Activated CD8-positive, alpha-beta memory T cell treated with anti-CD3 and anti-CD28 coated beads, Interleukin-2, amount 50 U/mL, for 1 hour (primary cell): ENCODE measurements at regions not wholly inside any gene's neighbourhood (a gene's known extent, or its start where the extent isn't known, plus 50 kb on each side); places are given as distances from the start of the nearest gene placed in this dataset.
"Not testable (repeated sequence)": the region's sequence is repeated elsewhere in the genome, so short reads cannot be mapped to it uniquely, and the experiment has no call there.

ENCODE experiments used
- DNase-seq: peaks from one replicate; pipeline ENCODE4 v3.0.0-alpha.2; 2020; ENCODE audit errors: extremely low read depth

DNA sequence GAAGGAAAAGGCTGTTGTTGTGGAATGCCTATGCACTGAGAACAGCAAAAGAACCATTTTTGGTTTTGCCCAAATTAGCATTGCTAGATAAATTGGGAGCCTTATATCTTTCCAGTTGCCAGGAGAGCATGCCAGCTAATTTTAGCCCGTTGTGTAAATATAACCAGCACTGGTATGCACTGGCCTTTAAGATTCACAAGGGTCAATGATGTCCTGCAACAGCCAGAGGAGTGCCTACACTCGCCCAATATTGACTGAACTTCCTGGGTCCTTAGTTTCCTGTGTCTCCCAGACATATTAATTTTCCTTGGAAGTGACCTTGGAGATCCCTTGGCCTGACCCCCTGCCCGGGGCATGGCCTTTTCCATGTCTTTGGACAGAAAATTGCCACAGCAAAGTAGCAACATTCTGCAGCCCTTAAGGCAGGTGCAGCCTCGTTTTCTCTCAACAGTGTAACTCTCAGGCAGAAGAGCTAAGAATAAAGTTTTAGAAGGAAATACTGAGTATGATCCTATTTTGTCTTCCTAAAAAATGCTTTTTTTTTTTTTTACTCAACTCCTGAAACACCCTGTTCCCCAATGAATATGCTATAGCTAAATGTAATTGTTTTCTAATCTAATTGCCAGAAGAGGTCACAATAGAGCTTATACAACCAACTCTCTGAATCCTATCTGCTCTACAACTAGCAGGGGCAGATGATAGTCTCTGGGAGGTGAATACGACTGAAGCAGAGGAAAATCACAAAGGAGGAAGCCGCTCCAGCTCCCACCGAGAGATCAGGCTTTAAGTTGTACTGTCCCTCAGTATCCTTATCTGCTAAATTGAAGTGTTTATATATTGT, 131.9 kb upstream of the PCGF5 start:
- DNase-seq: no peak

DNA sequence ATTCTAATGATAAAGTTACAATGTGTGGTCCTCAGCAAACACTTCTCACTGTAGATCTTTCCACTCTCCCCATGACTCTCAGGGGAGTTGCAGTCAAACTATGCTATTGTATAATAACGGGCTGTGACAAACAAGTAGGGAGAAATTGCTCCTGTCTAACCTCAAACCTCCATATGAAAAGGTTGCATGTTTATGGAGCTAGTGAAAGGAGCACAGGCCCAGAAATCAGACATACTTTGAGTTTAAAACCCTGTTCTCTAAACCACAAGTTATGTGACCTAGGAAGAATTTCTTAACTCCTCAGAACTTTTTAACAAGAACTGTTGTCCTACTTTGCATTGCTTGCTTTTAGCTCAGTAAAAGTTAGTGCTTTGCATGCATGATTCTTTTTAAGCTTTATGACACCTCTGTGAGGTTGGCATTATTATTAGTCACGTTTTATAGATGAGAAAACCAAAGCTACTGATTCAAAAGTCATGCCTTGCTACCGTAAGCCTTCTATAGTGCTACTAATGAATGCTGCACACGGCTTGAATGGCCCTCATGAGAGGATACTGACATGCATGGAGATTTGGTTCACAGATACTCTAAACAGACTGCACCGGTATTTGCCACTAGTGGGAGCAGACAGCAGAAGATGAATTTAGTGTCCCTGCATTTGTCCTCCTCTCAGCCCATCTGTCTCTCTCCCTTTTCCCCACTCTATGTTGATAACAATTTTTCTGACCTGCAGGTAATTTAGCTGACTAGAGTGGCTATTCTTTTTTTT, 129.5 kb upstream of the PCGF5 start:
- no peak for DNase-seq

DNA sequence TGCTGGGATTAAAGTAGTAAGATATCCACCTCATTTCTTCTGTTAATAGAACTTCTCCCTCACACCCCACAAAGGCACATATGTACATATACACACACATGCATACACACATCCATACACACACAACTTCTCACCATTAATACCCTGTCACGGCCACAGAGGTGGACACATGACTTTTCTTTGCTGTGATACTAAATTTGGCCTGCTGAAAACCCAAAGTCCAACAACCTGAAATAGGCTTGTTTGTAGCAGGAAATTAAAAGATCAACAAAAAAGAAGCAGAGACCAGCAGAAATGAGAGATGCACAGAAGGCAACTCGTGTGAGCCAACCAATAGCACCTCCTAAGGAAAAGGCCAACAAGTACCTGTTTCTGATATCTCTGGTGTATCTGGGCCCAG, 128.7 kb upstream of the PCGF5 start:
- DNase-seq: no peak

DNA sequence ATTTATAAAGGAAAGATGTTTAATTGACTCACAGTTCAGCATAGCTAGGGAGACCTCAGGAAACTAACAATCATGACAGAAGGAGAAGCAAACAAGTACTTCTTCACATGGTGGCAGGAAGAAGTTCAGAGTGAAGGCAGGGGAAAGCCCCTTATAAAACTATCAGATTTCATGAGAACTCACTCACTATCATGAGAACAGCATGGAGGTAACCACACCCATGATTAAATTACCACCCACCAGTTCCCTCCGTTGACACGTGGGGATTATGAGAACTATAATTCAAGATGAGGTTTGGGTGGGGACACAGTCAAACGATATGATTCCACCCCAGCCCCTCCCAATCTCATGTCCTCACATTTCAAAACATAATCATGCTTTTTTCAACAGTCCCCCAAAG, 124.2 kb upstream of the PCGF5 start:
- DNase-seq: no peak

DNA sequence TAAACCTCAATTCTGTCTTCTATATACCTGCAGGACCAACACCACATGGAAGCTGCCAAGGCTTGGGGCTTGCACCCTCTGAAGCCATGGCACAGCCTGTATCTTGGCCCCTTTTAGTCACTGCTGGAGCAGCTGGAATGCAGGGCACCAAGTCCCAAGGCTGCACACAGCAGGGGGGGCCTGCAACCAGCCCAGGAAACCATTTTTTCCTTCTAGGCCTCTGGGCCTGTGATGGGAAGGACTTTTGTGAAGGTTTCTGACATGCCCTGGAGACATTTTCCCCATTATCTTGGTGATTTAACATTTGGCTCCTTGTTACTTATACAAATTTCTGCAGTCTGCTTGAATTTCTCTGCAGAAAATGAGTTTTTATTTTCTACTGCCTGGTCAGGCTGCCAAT, 123.2 kb upstream of the PCGF5 start:
- DNase-seq: no peak

DNA sequence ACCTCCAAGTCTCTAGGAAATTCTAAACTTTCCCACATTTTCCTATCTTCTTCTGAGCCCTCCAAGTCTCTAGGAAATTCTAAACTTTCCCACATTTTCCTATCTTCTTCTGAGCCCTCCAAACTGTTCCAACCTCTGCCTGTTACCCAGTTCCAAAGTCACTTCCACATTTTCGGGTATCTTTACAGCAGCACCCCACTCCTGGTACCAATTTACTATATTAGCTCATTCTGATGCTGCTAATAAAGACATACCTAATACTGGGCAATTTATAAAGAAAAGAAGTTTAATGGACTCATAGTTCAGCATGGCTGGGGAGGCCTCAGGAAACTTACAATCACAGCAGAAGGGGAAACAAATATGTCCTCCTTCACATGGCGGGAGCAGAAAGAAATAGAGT, 122.4 kb upstream of the PCGF5 start:
- DNase-seq: not testable (repeated sequence)

DNA sequence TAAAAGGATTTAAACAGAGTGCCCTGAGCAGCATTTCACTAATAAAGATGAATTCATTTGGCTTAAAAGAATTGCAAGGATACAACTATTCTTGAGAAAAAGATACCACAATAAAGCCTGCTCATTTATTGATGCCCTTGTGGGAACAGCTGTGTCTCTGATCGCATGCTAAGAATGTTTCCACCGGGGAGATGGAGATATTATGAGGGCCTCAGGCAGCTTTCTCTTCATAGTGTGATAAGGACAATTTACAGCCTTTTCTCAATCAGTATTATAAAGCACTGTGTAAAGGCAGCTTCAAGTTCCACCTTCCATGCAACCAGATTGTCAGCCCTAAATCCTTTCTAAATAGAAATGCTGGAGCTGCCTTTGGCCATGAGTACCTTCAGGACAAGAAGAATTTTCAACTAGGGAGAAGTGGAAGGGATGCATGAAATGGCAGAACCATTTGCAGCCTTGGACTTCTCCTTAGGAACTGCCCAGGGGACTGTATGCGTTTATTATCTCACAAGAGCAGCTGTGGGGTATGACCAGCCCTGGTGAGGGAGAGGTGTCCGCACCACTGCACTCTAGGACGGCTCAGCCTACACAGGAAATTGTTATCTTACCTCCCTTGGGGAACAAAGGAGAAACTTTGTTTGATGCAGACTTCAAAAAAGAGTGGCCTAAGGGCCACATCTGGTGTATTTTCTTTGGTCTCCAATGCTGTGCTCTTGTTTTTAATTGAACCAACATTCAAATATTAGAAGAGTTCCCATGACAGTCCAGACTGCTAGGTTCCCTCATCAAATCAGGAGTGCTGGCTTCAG, 116.9 kb upstream of the PCGF5 start:
- no peak for DNase-seq

DNA sequence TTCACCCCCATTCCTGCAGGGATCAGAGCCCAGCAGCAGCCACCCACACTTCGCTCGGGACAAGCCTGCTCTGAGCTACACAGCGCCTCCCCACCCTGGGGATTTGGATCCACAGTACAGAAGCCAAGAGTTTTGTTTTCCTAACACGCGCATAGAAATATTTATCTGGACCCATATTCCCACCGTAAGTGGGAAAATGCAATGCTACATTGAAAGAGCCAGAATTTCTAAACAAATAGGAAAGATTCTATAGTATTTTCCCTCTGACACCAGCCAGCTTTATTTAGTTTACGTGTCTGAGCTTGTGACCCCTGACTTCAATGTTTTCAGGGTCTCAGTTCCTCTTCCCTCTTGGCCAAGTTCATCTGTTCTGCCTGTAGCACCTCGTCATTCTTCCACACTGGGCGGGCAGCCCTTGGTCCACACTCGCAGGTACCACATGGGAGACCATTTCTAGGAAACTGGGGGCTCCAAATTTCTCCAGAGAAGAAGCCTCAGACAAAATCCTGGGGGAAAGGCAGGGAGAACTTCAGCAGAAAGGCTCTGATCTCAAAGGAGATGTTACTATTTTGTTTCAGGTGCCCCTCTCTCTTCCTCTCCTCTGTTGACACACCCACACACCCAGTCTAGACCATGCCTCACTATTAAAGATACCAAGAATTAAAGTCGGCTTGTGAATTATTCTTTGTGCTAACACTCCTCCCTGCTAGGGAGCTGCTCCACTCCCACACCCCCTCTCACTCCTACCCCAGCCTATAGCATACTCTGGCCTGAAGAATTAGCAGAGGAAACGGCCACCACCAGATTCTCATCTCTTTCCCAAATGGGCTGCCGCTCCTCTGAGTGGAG, 116.0 kb upstream of the PCGF5 start:
- DNase-seq: no peak

DNA sequence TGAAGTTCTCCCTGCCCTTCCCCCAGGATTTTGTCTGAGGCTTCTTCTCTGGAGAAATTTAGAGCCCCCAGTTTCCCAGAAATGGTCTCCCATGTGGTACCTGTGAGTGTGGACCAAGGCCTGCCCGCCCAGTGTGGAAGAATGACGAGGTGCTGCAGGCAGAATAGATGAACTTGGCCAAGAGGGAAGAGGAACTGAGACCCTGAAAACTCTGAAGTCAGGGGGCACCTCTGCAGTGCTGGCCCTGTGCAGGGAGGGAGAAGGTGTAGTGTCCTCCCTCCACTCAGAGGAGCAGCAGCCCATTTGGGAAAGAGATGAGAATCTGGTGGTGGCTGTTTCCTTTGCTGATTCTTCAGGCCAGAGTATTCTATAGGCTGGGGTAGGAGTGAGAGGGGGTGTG, 115.2 kb upstream of the PCGF5 start:
- DNase-seq: no peak

DNA sequence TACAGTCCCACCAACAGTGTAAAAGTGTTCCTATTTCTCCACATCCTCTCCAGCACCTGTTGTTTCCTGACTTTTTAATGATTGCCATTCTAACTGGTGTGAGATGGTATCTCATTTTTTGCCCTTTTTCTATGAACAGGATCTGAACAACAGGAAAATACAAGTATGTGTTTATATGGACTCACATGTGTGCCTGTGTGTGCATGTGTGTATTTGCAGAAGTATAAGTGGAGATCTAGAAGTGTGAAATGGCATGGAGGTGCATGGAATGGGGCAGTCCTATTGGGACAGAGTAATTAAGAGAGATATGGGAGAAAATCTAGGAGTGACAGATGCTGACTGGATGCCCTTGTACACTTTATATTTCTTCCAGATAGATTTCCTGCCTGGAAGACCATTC, 111.6 kb upstream of the PCGF5 start:
- DNase-seq: no peak

DNA sequence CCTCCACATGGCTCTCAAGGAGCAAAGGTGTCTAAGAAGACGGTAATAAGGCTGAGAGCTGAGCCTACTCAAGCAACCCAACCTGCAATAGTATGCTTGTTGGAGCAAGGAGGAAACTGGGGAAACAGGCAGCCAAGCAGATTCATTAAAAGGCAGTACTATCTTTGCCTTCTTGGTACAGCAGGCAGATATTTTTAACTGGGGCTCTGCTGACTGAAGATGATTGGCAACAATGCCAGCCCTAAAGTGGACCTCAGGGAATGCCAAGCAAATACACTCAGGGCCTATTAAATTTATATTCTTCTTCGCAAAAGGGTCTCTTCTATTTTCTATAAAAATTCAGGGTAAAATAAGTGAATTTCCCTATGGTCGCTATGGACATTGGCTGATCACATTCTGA, 109.4 kb upstream of the PCGF5 start:
- no peak for DNase-seq

DNA sequence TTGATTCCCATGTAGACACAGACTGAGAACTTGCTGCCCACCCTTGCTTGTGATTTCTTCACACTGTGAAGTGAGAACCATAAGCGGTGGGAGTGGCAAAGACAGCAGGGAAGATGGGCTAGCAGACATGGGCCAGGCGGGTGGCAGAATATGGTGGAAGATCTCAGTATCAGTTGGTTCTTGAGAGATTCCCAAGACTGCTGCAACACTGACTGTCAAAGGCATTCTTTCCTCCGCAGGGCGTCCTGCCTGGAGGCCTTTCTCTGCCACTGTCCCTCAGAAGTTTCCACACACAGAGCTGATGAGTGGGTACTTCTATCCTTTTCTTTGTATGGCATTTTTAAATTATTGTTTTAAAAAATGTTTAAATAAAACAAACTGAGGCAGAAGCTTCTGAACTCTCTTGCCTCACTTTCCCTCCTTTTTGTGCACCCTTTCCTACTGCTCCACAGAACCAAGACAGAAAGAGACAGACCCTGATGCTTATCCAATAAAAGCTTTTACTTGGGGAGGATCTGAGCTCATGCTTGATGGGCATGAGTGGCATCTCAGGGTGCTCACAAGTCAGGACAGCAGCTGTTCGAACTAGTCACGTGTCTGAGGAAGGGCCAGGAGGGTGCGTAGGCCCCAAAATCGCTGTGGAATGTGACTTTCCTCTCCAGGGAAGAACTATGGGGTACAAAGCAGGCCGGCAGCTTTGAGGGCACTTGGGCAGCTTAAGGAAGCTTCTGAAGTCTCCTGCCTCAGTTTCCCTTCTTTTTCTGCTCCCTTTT, 104.7 kb upstream of the PCGF5 start:
- DNase-seq: no peak

DNA sequence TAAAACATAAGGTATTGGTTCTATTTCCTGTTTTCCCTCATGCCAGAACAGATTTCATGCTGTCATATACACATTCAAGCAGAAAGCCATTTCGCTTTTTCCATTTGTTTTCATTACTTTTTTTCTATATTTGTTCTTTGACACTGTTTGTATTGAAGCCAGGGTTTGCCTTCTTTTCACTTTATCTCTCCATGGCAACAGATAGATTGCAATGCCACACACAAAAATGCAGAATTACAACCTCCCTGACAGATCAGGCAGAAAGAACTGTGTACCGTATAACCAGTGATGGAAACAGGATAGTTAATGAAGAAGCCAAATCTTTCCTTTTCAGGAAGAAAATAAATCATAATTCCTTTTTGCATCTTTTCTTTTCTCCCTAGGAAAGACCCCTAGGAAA, 103.0 kb upstream of the PCGF5 start:
- DNase-seq: no peak

DNA sequence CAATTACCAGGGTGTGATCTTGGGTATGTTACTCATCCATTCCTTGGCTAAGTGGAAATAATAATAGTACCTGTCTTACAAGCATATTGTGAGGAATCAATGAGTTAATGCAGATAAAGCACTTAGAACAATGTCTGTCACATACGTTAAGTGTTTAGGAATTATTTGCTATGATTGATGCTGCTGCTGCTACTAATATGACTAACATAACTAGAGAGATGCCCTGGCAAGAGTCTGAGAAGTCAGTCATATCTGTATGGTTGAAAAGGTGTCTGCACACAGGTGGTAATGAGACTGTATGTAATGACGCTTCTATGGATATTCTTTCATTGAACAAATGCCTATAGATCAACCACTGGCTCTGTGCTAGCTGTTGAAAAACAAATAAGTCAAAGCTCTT, 100.1 kb upstream of the PCGF5 start:
- DNase-seq: no peak

DNA sequence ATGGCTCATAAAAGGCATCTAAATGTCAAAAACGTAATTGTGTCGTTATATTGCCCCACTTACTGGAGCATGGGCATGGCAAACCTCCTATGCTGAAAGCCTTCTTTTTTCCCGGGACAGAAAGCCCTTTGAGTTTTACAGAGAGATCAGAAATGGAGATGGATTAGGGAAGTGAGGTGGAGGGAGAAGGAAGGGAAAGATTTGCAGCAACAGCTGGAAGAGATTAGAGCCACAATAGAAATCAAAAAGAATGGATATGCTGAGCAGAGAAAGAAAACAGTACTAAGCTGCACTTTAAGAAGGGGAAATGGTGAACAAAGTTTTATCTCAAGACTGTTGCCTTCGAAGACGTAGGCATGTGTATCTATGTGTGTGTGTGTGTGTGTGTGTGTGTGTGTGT, 97.2 kb upstream of the PCGF5 start:
- no peak for DNase-seq

DNA sequence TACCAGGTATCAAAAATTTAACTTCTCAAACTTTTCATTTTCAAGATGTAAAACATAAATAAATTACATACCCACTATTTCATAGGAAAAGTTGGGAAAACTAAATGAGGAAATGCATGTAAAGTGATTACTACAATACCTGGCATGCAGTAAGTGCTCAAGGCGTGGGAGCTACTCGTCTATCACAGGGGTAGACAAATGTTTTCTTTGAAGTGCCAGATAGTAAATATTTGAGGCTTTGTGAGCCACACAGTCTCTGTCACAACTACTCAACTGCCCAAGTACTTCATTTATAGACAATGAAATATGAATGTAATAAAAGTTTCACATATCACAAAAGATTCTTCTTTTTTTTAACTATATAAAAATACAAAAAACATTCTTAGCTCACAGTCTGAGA, 96.4 kb upstream of the PCGF5 start:
- DNase-seq: no peak

DNA sequence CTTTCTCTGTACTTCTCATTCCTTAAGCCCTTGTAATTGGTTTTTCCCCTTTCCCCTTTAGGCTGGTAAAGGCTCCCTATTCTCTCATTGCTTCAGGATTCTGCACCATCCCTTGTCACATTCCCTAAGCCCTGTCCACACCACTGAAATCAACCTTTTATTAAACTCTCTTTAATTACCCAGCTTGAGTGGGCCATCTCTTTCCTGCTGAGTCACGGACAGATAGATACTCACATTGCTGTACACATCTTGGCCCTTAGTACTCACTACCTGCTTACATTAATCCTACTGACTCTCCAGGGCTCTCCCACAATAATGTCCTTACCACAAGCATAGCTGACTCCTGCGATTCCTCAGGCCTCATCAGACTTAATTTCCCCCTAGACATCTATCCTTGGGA, 94.0 kb upstream of the PCGF5 start:
- no peak for DNase-seq

DNA sequence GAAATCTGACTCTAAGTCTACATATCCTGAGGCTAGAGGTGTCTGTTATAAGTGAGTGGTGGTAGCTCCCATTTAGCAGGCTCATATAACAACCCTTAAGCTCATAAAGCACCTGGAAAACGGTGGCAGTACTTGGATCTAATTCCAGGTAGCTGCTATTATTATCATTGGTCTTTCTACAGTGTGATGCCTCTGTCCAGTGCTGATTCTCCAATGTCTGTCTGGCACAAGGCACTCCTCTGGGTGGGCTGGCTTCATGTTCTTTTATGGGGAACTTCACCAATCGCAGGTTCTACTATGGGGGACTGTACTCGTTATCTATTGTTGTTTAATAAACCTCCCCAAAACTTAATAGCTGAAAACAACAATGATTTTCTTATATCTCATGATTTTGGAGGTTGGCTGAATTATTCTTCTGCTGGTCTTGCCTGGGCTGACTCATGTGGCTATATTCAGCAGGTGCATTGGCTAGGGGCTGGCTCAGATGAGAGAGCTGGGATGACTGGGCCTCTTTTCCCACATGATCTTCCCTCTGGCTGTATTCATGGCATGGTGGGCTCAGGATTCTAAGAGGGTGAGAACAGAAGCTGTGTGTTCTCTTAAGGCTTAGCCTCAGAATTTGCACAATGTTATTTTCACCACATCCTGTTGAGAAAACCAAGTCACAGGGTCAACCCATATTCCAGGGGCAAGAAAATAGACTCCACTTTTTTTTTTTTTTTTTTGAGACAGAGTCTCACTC, 93.0 kb upstream of the PCGF5 start:
- no peak for DNase-seq

DNA sequence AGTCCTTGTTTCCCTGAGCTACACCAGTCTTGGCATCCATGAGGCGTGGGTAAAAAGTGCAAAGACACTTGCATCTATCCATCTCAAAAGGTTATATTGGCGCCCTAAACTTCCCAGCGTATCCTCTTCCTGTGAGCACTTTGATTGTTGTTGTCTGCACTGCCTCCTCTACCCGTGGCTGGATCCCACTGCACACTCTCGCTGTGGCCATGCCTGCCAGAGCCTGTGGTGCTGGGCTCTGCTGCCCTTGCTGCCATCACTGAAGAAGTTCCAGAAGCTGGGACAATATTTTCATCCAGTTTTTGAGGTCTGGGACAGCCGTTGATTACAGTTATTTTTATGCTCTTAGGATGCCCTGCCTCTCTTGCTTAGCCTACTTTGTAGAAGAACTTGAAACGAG, 85.3 kb upstream of the PCGF5 start:
- no peak for DNase-seq

DNA sequence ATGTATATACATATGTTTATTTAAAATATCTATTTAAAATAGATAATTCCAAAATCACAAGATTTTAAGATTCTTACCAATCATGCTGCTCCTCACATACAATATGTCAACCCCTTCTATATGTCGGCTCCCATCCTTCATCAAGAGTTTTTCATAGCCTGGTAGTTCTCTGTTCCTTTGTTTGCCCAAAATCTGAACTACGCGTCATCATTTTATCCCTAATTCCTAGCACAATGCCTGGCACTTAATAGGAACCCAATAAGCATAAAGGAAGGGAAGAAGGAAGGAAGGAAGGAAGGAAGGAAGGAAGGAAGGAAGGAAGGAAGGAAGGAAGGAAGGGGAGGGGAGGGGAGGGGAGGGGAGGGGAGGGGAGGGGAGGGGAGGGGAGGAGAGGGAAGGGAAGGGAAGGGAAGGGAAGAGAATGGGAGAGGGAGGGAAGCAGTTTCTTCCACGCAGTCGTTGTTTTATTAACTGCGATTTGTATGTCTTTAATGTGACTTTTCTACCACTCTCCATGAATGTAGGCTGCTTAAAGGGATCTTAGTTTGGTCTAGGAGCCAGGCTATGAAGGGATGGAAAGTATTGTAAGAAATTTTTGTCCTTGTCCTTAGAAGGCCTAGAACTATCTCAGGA, 83.3 kb upstream of the PCGF5 start:
- DNase-seq: no peak
